HCT116 (cell line): ENCODE measurements at regions not wholly inside any gene's neighbourhood (a gene's known extent, or its start where the extent isn't known, plus 50 kb on each side); places are given as distances from the start of the nearest gene placed in this dataset.

Experiments
- ATAC-seq: fragments of 200-7000 bp; cut with Tn5 transposase; 2 replicates; pipeline ENCODE4 v1.9.1; 2020; ENCODE audit warnings: mild to moderate bottlenecking, moderate library complexity
- BruUV-seq: library from RNA; stranded (reverse); fragments of 400-500 nt; replicated peaks from 2 replicates; lab custom pipeline; 2021; lab: Mats Ljungman, UMichigan
- CTCF ChIA-PET: fragments of 300-600 bp; sonication (Branson Sonifier 250); formaldehyde crosslinking; loops from one replicate; lab custom pipeline; 2021; ENCODE audit warnings: antibody characterized with exemption; lab: Charles Lee
- POLR2A ChIA-PET: fragments of 300-600, 350-600 bp; sonication (Branson Sonifier 250); formaldehyde crosslinking; loops from one replicate; lab custom pipeline; 2021; ENCODE audit warnings: antibody characterized with exemption; lab: Charles Lee
- RAD21 ChIA-PET, 2 experiments: fragments of 300-600 bp; sonication (Branson Sonifier 250); formaldehyde crosslinking; loops; one replicate each; lab custom pipeline; 2023; ENCODE audit warnings: low total read pairs in 2 of 2; ENCODE audit not compliant: uncharacterized antibody in 2 of 2, unreplicated experiment in 2 of 2, low non-redundant PET in 1 of 2; lab: Charles Lee
- DNase-seq: peaks from one replicate; pipeline ENCODE4 v3.0.0-alpha.2; 2010; ENCODE audit warnings: low read depth, low spot score
- H2AFZ ChIP-seq: fragments of 200-600 bp; shearing (Covaris generic), sonication (generic); 2 replicates; pipeline ENCODE4 v1.6.1; 2017; ENCODE audit warnings: low read depth, mixed run types, mixed read lengths, antibody characterized with exemption, low read length; ENCODE audit not compliant: poor library complexity, severe bottlenecking
- H3K27ac ChIP-seq: 2 replicates; pipeline ENCODE4 v1.5.1; 2012; ENCODE audit warnings: low read depth, low read length
- H3K27me3 ChIP-seq: fragments of 200-600 bp; sonication (generic); 2 replicates; pipeline ENCODE4 v1.6.1; 2016; ENCODE audit warnings: mixed run types, low read length, mixed read lengths; ENCODE audit not compliant: insufficient read depth
- H3K36me3 ChIP-seq, 2 experiments: fragments of 200-500 bp in 1 of 2; fragments of 200-600 bp in 1 of 2; sonication (Bioruptor generic) in 1 of 2; sonication (generic) in 1 of 2; 2 replicates each; pipeline versions ENCODE4 v1.5.1 to v1.6.1; 2014 to 2016; ENCODE audit warnings: low read length in 2 of 2, inconsistent platforms in 1 of 2, mixed read lengths in 1 of 2, mixed run types in 1 of 2; ENCODE audit not compliant: insufficient read depth in 2 of 2, control insufficient read depth in 1 of 2
- H3K4me1 ChIP-seq, 2 experiments: fragments of 200-600 bp in 1 of 2; sonication (generic) in 1 of 2; 2 replicates each; pipeline versions ENCODE4 v1.5.1 to v1.6.1; 2012 to 2017; ENCODE audit warnings: low read length in 2 of 2, inconsistent platforms in 1 of 2, mild to moderate bottlenecking in 1 of 2, mixed read lengths in 1 of 2, mixed run types in 1 of 2, moderate library complexity in 1 of 2; ENCODE audit not compliant: insufficient read depth in 2 of 2, control insufficient read depth in 1 of 2
- H3K4me2 ChIP-seq: fragments of 200-600 bp; sonication (generic); 2 replicates; pipeline ENCODE4 v1.6.1; 2017; ENCODE audit warnings: mixed run types, low read length, mixed read lengths
- H3K4me3 ChIP-seq, 2 experiments: fragments of 200-600 bp in 1 of 2; sonication (generic) in 1 of 2; replicated peaks in 1 of 2; 2 replicates each; pipeline ENCODE4 v1.5.1; 2011 to 2016; ENCODE audit warnings: low read length in 2 of 2, control low read depth in 1 of 2, low read depth in 1 of 2, mild to moderate bottlenecking in 1 of 2, mixed read lengths in 1 of 2, mixed run types in 1 of 2
- H3K79me2 ChIP-seq: fragments of 200-600 bp; sonication (generic); 2 replicates; pipeline ENCODE4 v1.6.1; 2017; ENCODE audit warnings: mild to moderate bottlenecking, mixed run types, low read length, moderate library complexity, mixed read lengths; ENCODE audit not compliant: insufficient read depth
- H3K9ac ChIP-seq: fragments of 200-600 bp; sonication (generic); 2 replicates; pipeline ENCODE4 v1.6.1; 2016; ENCODE audit warnings: low read length, mixed read lengths
- H3K9me2 ChIP-seq: fragments of 200-600 bp; sonication (generic), shearing (Covaris generic); 2 replicates; pipeline ENCODE4 v1.6.1; 2017; ENCODE audit warnings: mixed run types, mild to moderate bottlenecking, moderate library complexity; ENCODE audit not compliant: insufficient read depth
- H3K9me3 ChIP-seq, 2 experiments: fragments of 200-500 bp in 1 of 2; fragments of 200-600 bp in 1 of 2; sonication (Bioruptor generic) in 1 of 2; sonication (generic) in 1 of 2; 2 replicates each; pipeline ENCODE4 v1.6.1; 2014 to 2017; ENCODE audit warnings: low read length in 2 of 2, mixed read lengths in 2 of 2, inconsistent platforms in 1 of 2, low read depth in 1 of 2, mild to moderate bottlenecking in 1 of 2, mixed run types in 1 of 2, moderate library complexity in 1 of 2; ENCODE audit not compliant: control insufficient read depth in 1 of 2, insufficient read depth in 1 of 2
- H4K20me1 ChIP-seq: fragments of 200-600 bp; sonication (generic), shearing (Covaris generic); 2 replicates; pipeline ENCODE4 v1.6.1; 2017; ENCODE audit warnings: mixed run types, mild to moderate bottlenecking, moderate library complexity; ENCODE audit not compliant: insufficient read depth
- CEBPB ChIP-seq: IDR thresholded peaks from 2 replicates; pipeline ENCODE4 v1.6.1; 2012; ENCODE audit warnings: low read depth
- CTCF ChIP-seq, 3 experiments: fragments of 200-600 bp in 1 of 3; sonication (generic) in 1 of 3; IDR thresholded peaks in 2 of 3; conservative IDR thresholded peaks in 1 of 3; 2 replicates each; pipeline ENCODE4 v1.5.1; 2012 to 2017; ENCODE audit warnings: low read depth in 2 of 3, low read length in 2 of 3, antibody characterized with exemption in 1 of 3, borderline replicate concordance in 1 of 3, control low read depth in 1 of 3, mild to moderate bottlenecking in 1 of 3, mixed read lengths in 1 of 3, mixed run types in 1 of 3, moderate library complexity in 1 of 3; ENCODE audit not compliant: insufficient read depth in 1 of 3
- EGR1 ChIP-seq: IDR thresholded peaks from 2 replicates; pipeline ENCODE4 v1.6.1; 2012; ENCODE audit warnings: low read depth
- ELF1 ChIP-seq: IDR thresholded peaks from 2 replicates; pipeline ENCODE4 v1.6.1; 2012; ENCODE audit warnings: low read depth, borderline replicate concordance
- EZH2 ChIP-seq: fragments of 200-600 bp; sonication (generic); IDR thresholded peaks from 2 replicates; pipeline ENCODE4 v1.6.1; 2017; ENCODE audit warnings: antibody characterized with exemption, mixed run types
- FOSL1 ChIP-seq: IDR thresholded peaks from 2 replicates; pipeline ENCODE4 v1.6.1; 2012; ENCODE audit warnings: low read depth
- JUND ChIP-seq: IDR thresholded peaks from 2 replicates; pipeline ENCODE4 v1.6.1; 2012
- RAD21 ChIP-seq: IDR thresholded peaks from 2 replicates; pipeline ENCODE4 v1.6.1; 2012; ENCODE audit warnings: low read depth, mild to moderate bottlenecking
- REST ChIP-seq: IDR thresholded peaks from 2 replicates; pipeline ENCODE4 v1.6.1; 2012; ENCODE audit warnings: low read depth
- SRF ChIP-seq: IDR thresholded peaks from 2 replicates; pipeline ENCODE4 v1.6.1; 2012; ENCODE audit warnings: low read depth
- ZNF274 ChIP-seq: fragments of 200-500 bp; sonication (Bioruptor generic); IDR thresholded peaks from 2 replicates; pipeline ENCODE4 v1.6.1; 2014; ENCODE audit warnings: mild to moderate bottlenecking, low read depth, low read length, inconsistent platforms
- intact Hi-C: fragments of 100-400 bp; cut with micrococcal nuclease; formaldehyde crosslinking; loops from 2 replicates; pipeline ENCODE4 v1.10.0; 2022

GRCh38 chr1:112244131-112244530 lies 151.9 kb upstream of the CTTNBP2NL start:
- DNase-seq: no peak
- ATAC-seq: no peak
- no peak overlapping the region for H3K27ac ChIP-seq
- no TSS peak for BruUV-seq
- H3K9ac ChIP-seq: no peak overlapping the region
- peaks cover 9% of the 10 kb centered on the region; the same call in 1 of the 2 replicates for H3K27me3 ChIP-seq
- no peak overlapping the region for H2AFZ ChIP-seq
- no peak overlapping the region for H3K4me2 ChIP-seq
- no peaks in the 10 kb centered on the region for H3K36me3 ChIP-seq
- H3K9me2 ChIP-seq: no peaks in the 10 kb centered on the region
- no peaks in the 10 kb centered on the region for H4K20me1 ChIP-seq
- no peaks in the 10 kb centered on the region for H3K79me2 ChIP-seq
- ChIA-PET POLR2A (no interaction called here), CTCF (no interaction called here), RAD21 (no interaction called here)
- intact Hi-C loops: no loop called here
- TF ChIP-seq EGR1 (no peak), REST (no peak), JUND (no peak), ELF1 (no peak), CEBPB (no peak), FOSL1 (no peak), RAD21 (no peak), CTCF (IDR thresholded peaks at IDR 0.05 in 2 of 3, conservative IDR thresholded peaks at IDR 0.05 in 1 of 3; ENCODE audit: borderline replicate concordance in 1 of 3, insufficient read depth in 1 of 3, low read depth in 2 of 3, low read length in 2 of 3) (no peak), SRF (no peak), EZH2 (no peak), ZNF274 (no peak)
- H3K4me1 ChIP-seq: no peaks in the 10 kb centered on the region
- H3K4me3 ChIP-seq: no peak overlapping the region
- H3K9me3 ChIP-seq: no peaks in the 10 kb centered on the region
